PC-9 (cell line): ENCODE measurements at regions not wholly inside any gene's neighbourhood (a gene's known extent, or its start where the extent isn't known, plus 50 kb on each side); places are given as distances from the start of the nearest gene placed in this dataset.

Experiments
- BruUV-seq: library from RNA; stranded (reverse); fragments of 400-500 nt; replicated peaks from 2 replicates; lab custom pipeline; 2021; lab: Mats Ljungman, UMichigan
- CTCF ChIA-PET: fragments of 300-600 bp; sonication (Branson Sonifier 250); formaldehyde crosslinking; loops from one replicate; lab custom pipeline; 2022; ENCODE audit warnings: antibody characterized with exemption; lab: Charles Lee
- POLR2A ChIA-PET: fragments of 300-600 bp; sonication (Branson Sonifier 250); formaldehyde crosslinking; loops from one replicate; lab custom pipeline; 2022; ENCODE audit warnings: antibody characterized with exemption; ENCODE audit not compliant: unreplicated experiment; lab: Charles Lee
- DNase-seq, 2 experiments: peaks; one replicate each; pipeline versions ENCODE4 v3.0.0 to v3.0.0-alpha.2; 2015 to 2022; ENCODE audit warnings: mixed read lengths in 1 of 2
- H2AFZ ChIP-seq: fragments of 200-600 bp; sonication (generic); 2 replicates; pipeline ENCODE4 v1.8.1; 2017; ENCODE audit warnings: antibody characterized with exemption
- H3F3A ChIP-seq: fragments of 200-600 bp; sonication (generic); 2 replicates; pipeline ENCODE4 v1.8.1; 2017; ENCODE audit warnings: antibody characterized with exemption, mild to moderate bottlenecking, low read depth; ENCODE audit not compliant: insufficient read depth
- H3K27ac ChIP-seq: fragments of 200-600 bp; sonication (generic); 2 replicates; pipeline ENCODE4 v1.6.1; 2016; ENCODE audit warnings: mixed run types
- H3K27me3 ChIP-seq: fragments of 200-600 bp; sonication (generic); 2 replicates; pipeline ENCODE4 v1.6.1; 2016; ENCODE audit warnings: low read depth, mixed run types; ENCODE audit not compliant: insufficient read depth
- H3K36me3 ChIP-seq: fragments of 200-600 bp; sonication (generic); 2 replicates; pipeline ENCODE4 v1.6.1; 2016; ENCODE audit warnings: low read depth, mixed run types
- H3K4me1 ChIP-seq: fragments of 200-600 bp; sonication (generic); replicated peaks from 2 replicates; pipeline ENCODE4 v1.6.1; 2016; ENCODE audit warnings: mixed run types; ENCODE audit not compliant: insufficient read depth
- H3K4me2 ChIP-seq: fragments of 200-600 bp; sonication (generic); 2 replicates; pipeline ENCODE4 v1.6.1; 2017; ENCODE audit warnings: mixed run types
- H3K4me3 ChIP-seq: fragments of 200-600 bp; sonication (generic); 2 replicates; pipeline ENCODE4 v1.6.1; 2016; ENCODE audit warnings: mixed run types
- H3K79me2 ChIP-seq: fragments of 200-600 bp; sonication (generic); 2 replicates; pipeline ENCODE4 v1.6.1; 2017; ENCODE audit warnings: low read depth, mixed run types
- H3K9me2 ChIP-seq: fragments of 200-600 bp; sonication (generic); 2 replicates; pipeline ENCODE4 v1.8.1; 2017; ENCODE audit warnings: mild to moderate bottlenecking; ENCODE audit not compliant: insufficient read depth
- H3K9me3 ChIP-seq: fragments of 200-600 bp; sonication (generic); 2 replicates; pipeline ENCODE4 v1.8.1; 2016; ENCODE audit warnings: low read depth; ENCODE audit not compliant: insufficient read depth
- H4K20me1 ChIP-seq: fragments of 200-600 bp; sonication (generic); 2 replicates; pipeline ENCODE4 v1.8.1; 2017; ENCODE audit not compliant: insufficient read depth
- EZH2 ChIP-seq: fragments of 200-600 bp; sonication (generic); IDR thresholded peaks from 2 replicates; pipeline ENCODE4 v1.8.0; 2017; ENCODE audit warnings: antibody characterized with exemption, low read depth
- intact Hi-C: fragments of 100-400 bp; cut with micrococcal nuclease; formaldehyde crosslinking; loops from one replicate; pipeline ENCODE4 v1.10.0; 2022; ENCODE audit not compliant: unreplicated experiment
- TF ChIP-seq, protein P1 (sequence below): fragments of 200-600 bp; sonication (generic); conservative IDR thresholded peaks from 2 replicates; pipeline ENCODE4 v1.6.1; 2017; ENCODE audit warnings: mixed run types, antibody characterized with exemption, mild to moderate bottlenecking, moderate library complexity

DNA sequence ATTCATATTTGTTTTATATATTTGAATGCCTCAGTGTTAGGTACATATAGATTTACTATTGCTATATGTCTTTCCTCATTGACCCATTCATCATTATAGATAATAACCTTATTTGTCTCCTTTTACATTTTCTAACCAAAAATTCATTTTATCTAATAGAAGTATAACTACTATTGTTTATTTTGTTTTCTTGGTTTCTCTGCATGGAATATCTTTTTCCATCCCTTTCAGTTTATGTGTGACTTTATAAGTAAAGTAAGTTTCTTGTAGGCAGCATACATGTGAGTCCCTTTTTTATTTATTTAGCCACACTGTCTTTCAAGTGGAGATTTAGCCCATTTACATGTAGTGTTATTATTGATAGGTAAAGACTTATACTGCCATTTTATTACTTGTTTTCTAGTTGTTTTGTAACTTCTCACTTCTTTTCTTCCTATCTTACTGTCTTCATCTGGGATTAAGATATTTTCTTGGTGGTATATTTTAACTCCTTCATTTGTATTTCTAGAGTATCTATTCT, 572.0 kb upstream of the MAN1A1 start:
- no TSS peak for BruUV-seq
- no peak overlapping the region for H3K27ac ChIP-seq
- no peaks in the 10 kb centered on the region for H3K36me3 ChIP-seq
- POLR2A ChIA-PET: no interaction called here
- H3K79me2 ChIP-seq: no peaks in the 10 kb centered on the region
- peaks cover 19% of the 10 kb centered on the region; the same call in 1 of the 2 replicates for H3K9me3 ChIP-seq
- no peak for DNase-seq
- H3K4me2 ChIP-seq: no peak overlapping the region
- no peak overlapping the region for H2AFZ ChIP-seq
- no peak overlapping the region for H3K4me3 ChIP-seq
- no peaks in the 10 kb centered on the region for H3K9me2 ChIP-seq
- intact Hi-C loops: no loop called here
- no peak for TF ChIP-seq EZH2
- TF ChIP-seq, protein P1, sequence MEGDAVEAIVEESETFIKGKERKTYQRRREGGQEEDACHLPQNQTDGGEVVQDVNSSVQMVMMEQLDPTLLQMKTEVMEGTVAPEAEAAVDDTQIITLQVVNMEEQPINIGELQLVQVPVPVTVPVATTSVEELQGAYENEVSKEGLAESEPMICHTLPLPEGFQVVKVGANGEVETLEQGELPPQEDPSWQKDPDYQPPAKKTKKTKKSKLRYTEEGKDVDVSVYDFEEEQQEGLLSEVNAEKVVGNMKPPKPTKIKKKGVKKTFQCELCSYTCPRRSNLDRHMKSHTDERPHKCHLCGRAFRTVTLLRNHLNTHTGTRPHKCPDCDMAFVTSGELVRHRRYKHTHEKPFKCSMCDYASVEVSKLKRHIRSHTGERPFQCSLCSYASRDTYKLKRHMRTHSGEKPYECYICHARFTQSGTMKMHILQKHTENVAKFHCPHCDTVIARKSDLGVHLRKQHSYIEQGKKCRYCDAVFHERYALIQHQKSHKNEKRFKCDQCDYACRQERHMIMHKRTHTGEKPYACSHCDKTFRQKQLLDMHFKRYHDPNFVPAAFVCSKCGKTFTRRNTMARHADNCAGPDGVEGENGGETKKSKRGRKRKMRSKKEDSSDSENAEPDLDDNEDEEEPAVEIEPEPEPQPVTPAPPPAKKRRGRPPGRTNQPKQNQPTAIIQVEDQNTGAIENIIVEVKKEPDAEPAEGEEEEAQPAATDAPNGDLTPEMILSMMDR: no peak
- H4K20me1 ChIP-seq: no peaks in the 10 kb centered on the region
- H3F3A ChIP-seq: no peaks in the 10 kb centered on the region
- no peaks in the 10 kb centered on the region for H3K4me1 ChIP-seq
- no peaks in the 10 kb centered on the region for H3K27me3 ChIP-seq
- CTCF ChIA-PET: no interaction called here

DNA sequence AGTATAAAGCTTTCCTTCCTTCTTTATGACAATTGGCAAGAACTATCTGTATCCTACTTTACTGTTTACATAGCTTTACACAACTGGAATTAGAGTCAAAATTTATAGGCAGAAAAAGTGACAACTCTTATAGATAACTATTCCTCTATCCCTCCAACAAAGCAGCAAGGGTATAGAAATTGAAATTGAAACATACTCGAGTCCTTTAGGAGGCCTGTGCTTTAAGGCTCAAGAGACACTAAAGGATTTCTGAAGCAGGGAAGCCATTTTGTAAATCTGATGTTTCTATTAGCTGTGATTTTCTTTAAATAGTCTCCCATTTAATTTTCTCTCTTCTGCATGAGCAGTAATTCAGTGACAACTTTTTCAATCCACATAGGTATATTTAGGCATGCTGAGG, 567.6 kb upstream of the MAN1A1 start:
- no TSS peak for BruUV-seq
- no peaks in the 10 kb centered on the region for H3K36me3 ChIP-seq
- 0 out of 2 replicates have a peak overlapping the region, but pooled peaks have one; percentile 17 for H2AFZ ChIP-seq
- H3K4me3 ChIP-seq: no peak overlapping the region
- H4K20me1 ChIP-seq: no peaks in the 10 kb centered on the region
- intact Hi-C loops: no loop called here
- no peaks in the 10 kb centered on the region for H3F3A ChIP-seq
- H3K9me3 ChIP-seq: peaks cover 3% of the 10 kb centered on the region; the same call in 1 of the 2 replicates
- no peaks in the 10 kb centered on the region for H3K27me3 ChIP-seq
- H3K4me1 ChIP-seq: no peaks in the 10 kb centered on the region
- ChIA-PET POLR2A (no interaction called here), CTCF (no interaction called here)
- no peak for TF ChIP-seq EZH2
- TF ChIP-seq, protein P1: no peak
- H3K4me2 ChIP-seq: no peak overlapping the region
- no peak for DNase-seq
- no peaks in the 10 kb centered on the region for H3K79me2 ChIP-seq
- H3K27ac ChIP-seq: no peak overlapping the region
- H3K9me2 ChIP-seq: no peaks in the 10 kb centered on the region

DNA sequence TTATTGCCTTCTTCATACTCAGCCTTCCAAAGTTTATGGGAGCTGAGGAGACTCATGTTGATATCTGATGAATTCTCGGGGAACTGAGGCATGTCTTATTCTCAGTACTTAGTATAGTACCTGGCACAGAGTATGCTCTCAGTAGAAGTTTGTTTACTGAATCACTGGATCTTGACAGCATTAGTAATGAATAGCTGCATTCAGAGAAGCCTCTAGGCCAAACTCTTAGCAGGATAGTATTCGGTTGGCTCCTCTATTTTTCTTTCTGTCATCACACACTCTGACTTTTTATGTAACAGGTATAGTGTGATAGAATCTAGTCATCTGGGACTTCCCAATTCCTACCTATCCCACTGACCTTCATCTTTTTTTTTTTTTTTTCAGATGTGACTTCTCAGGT, 566.4 kb upstream of the MAN1A1 start:
- no peaks in the 10 kb centered on the region for H3K36me3 ChIP-seq
- POLR2A ChIA-PET: no interaction called here
- H3K27me3 ChIP-seq: no peaks in the 10 kb centered on the region
- no peak overlapping the region for H2AFZ ChIP-seq
- no peaks in the 10 kb centered on the region for H3K9me2 ChIP-seq
- H3F3A ChIP-seq: no peaks in the 10 kb centered on the region
- H3K79me2 ChIP-seq: no peaks in the 10 kb centered on the region
- H4K20me1 ChIP-seq: no peaks in the 10 kb centered on the region
- no peaks in the 10 kb centered on the region for H3K4me1 ChIP-seq
- TF ChIP-seq, protein P1: no peak
- TF ChIP-seq EZH2: no peak
- H3K27ac ChIP-seq: no peak overlapping the region
- CTCF ChIA-PET: no interaction called here
- no peak overlapping the region for H3K4me3 ChIP-seq
- intact Hi-C loops: no loop called here
- H3K4me2 ChIP-seq: no peak overlapping the region
- no TSS peak for BruUV-seq
- no peaks in the 10 kb centered on the region; the same call in 1 of the 2 replicates for H3K9me3 ChIP-seq
- DNase-seq: no peak
